ACHN (cell line): ENCODE measurements at regions not wholly inside any gene's neighbourhood (a gene's known extent, or its start where the extent isn't known, plus 50 kb on each side); places are given as distances from the start of the nearest gene placed in this dataset.
"Not testable (repeated sequence)": the region's sequence is repeated elsewhere in the genome, so short reads cannot be mapped to it uniquely, and the experiment has no call there.

Source experiments
- DNase-seq: peaks from one replicate; pipeline ENCODE4 v3.0.0-alpha.2; 2015
- in situ Hi-C: cut with HindIII; loops from 2 replicates; pipeline ENCODE4 v1.10.0; 2017; ENCODE audit warnings: low sequenced_read_pairs, low pct_ligation_motif_present, low pct_unique_long_range_greater_than_20kb

DNA sequence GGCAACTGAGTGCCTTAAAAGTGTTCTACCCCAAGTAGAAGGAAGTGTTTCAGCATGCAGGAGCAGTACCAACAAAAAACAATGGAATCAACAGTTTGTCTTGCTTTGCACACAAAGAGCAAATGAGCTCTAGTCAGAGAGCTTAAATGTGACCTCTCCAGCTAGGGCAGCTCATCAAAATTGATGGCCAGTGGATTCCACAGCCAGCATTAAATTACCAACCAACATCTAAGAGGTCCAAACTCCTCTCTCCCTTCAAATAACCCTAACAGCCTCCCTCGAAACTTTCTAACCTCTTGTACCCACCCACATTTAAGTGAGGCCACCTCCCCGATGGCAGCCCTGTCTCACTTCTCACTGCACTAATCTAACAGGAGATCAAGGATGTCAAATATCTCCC lies 219.9 kb downstream of the CHIC2 start:
- in situ Hi-C loops, result no loop called here

DNA sequence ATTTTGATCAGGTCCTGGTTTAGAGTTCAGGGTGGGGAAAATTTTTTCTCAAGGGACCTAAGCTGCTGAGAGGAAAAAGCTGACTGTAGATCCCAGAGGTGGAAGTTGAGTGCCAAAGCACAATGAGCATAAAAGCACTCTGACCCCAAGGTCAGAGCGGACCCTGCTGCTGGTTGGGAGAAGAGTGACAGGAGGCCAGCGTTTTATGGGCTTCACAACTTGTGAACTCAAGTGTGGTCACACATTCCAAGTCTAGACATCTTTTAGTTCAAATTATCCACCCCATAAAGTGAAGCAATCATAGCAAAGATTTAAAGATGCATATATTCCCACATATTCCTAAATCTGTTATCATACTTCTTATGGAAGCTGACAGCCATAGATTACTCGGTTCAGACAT lies 220.3 kb downstream of the CHIC2 start:
- in situ Hi-C loops, result no loop called here
- no peak for DNase-seq

More for the DNA sequence above, 219.9 kb downstream of the CHIC2 start:
- DNase-seq, result no peak

DNA sequence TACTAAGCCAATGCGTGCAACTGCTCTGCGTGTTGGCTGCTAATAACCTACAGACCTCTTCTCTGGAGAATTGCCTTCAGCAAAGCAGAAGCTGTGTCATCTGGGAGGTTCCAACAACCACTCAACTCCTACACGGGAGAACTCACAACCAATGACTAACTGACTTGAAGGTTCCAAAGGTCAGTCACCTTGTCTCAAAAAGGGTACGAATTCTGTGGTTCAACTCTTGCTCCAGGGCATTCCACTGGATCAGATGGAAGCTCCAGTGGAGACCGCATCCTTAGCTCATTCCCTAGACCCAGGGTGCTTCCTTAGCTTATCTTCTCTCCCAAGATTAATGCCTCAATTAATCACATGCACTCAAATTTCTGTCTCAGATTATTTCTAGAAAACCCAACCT lies 222.7 kb downstream of the CHIC2 start:
- DNase-seq, result no peak
- in situ Hi-C loops, result no loop called here

DNA sequence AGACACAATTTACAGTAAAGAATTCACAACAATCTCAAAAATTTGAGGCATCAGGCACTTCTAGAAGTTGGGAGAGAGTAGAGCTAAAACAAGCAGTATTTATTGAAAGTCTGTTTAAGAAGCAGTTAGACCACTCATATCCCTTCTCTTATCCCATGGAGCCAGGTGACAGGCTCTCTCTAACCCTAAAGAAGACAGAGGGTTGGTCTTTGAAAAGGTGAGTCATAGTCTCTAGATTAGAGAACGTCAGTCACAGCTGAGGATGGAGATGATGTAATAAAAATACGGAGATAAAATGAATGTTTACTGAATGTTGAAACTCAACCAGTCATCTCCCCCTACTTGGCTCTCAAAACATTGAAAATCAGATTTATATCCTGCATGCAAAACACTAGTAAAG lies 223.8 kb downstream of the CHIC2 start:
- DNase-seq, result no peak
- in situ Hi-C loops, result no loop called here

DNA sequence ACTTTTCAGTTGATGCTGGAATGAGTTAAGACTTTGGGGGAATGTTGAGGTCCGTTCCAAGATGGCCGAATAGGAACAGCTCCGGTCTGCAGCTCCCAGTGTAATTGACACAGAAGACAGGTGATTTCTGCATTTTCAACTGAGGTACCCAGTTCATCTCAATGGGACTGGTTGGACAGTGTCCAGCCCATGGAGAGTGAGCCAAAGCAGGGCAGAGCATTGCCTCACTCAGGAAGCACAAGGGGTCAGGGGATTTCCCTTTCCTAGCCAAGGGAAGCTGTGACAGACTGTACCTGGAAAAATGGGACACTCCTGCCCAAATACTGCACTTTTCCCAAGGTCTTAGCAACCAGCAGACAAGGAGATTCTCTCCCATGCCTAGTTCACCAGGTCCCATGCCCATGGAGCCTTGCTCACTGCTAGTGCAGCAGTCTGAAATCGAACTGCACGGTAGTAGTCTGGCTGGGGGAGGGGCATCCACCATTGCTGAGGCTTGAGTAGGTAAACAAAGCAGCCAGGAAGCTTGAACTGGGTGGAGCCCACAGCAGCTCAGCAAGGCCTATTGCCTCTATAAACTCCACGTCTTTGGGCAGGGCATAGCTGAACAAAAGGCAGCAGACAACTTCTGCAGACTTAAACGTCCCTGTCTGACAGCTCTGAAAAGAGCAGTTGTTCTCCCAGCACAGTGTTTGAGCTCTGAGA lies 231.0 kb downstream of the CHIC2 start:
- not testable (repeated sequence) for DNase-seq

DNA sequence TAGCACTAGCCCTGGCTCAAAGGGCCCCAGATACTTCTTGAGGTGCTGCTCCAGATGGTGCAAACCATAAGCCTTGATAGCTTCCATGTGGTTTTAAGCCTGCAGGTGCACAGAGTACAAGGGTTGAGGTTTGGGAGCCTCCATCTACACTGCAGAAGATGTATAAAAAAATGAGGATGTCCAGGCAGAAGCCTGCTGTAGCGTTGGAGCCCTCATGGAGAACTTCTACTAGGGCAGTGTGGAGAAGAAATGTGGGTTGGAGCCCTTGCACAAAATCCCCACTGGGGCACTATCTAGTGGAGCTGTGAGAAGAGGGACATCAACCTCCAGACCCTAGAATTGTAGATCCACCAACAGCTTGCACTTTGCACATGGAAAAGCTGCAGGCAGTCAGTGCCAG lies 231.9 kb downstream of the CHIC2 start:
- in situ Hi-C loops, result no loop called here
- no peak for DNase-seq

More for the DNA sequence above, 231.0 kb downstream of the CHIC2 start:
- in situ Hi-C loops, result not testable (repeated sequence)

DNA sequence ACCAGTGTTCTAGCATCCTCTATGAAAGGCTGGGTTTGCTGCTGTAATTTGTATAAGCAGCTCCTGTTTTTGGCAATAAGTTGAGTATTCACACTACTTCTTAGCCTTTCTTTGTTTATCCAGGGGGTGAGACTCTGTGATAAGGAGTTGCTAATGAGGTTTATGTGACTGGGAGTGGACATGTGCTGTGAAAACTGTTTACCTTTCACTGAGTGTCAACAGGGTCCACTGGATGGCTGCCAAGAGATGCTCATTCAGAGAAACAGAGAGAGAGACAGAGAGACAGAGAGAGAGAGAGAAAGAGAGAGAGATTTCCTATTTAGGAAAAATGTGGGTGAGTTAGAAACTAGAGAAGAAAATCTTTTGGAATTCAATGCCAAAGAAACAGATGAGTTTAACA lies 233.9 kb downstream of the CHIC2 start:
- DNase-seq, result no peak
- in situ Hi-C loops, result no loop called here

DNA sequence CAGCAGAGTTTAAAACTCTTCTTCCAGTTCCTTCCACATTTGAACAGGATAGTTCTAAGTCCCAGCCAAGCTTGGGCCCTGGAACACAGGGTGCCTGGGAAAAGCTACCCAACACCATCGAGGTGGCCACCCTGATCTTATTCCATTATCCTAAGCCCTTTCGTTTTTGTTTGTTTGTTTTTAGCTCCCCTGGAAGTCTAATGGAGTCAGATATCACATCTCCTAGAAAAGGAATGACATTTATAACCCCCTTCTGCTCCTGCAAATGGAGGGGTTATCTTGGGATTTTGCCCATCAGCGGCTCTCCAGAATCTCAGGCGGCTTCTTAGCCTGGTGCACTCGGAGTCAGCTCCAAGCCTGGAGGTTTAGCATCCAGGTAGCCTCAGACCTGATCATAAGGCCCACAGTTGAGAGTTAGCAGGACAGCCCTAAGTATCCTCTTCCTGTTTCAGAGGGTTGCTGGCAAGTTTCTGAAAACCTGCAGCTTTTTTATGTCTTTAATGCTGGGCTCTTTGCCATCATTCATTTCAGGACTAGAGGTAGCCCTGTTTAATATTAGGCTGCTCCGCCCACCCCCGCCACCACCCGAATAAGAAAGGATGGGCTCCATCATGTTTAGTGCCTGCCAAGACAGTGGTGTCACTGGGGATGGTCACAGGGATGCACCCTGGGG lies 230.0 kb upstream of the LNX1 start:
- in situ Hi-C loops, result no loop called here
- no peak for DNase-seq

DNA sequence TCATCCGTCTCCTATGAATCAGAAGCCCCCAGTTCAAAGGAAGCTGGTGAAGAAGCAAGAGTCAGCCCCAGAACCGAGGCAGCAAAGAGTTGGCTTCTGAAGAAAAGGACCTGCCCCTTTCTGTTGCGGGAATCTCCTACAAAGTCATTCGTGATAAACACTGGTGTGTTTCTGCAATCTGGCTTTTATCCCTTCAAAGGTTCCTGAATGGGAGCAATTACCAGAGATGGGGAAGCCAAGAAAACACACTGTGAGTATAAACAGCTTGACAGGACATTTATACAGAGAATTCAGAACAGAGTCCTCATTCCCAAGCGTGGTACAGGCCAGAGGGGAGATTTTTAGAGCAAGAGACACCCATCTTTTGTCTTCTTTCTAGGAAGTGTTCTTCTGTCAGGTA lies 226.8 kb upstream of the LNX1 start:
- in situ Hi-C loops, result no loop called here
- no peak for DNase-seq

DNA sequence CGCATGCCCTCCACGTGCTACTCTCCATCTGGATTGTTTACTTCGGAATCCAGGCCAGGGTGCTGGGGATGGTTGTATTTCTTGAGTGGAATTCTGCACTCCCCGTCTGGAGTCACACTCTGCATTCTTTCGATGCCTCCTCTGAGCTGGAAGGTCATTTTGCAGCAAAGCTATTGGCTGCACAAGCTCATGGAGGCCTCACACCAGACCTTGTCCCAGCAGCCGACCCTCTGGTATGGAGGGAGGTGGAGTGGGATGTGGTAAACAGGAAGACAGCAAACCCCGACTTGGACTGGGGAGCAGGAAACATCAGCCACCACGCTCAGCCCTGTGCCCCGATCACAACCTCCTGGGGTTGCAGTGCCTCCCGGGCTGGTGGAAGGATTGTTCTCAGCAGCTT lies 225.3 kb upstream of the LNX1 start:
- in situ Hi-C loops, result no loop called here
- no peak for DNase-seq

DNA sequence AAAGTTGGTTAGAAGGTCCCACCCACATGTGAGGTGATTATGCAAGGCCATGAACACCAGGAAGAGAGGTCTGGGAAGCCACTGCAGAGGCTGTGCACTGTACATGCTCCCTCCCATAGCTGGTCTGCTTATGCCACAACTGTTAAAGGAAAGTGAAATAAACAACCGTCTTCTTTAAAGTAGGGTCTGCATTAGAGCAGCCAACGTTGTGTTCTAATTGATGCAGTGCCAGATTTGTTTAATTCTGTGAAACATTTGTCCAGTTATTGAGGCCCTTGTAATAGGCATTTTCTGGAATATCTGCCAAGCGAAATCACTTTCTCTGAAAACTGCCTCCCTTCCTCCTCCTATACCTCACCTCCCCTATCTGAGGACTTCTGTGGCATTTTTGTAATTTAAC lies 224.0 kb upstream of the LNX1 start:
- DNase-seq, result no peak
- in situ Hi-C loops, result no loop called here

DNA sequence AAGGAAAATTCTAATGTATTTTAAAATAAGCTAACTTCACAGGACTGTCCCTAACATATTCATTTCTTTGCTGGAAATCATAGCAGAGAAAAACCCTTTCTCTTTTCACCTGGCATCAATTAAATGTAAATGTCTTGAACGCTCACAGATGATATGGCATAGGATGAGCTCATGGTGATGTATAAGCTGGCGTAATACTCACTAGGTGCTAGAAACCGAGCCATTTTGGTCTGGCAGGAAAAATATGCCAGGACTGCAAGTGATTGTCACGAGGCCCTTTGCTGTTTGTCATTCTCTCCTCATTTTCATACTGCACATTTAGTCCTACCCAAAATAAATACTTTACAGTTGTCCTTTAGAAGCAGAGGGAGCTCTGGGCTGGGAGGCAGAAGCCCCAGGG lies 222.7 kb upstream of the LNX1 start:
- in situ Hi-C loops, result no loop called here
- DNase-seq, result no peak

DNA sequence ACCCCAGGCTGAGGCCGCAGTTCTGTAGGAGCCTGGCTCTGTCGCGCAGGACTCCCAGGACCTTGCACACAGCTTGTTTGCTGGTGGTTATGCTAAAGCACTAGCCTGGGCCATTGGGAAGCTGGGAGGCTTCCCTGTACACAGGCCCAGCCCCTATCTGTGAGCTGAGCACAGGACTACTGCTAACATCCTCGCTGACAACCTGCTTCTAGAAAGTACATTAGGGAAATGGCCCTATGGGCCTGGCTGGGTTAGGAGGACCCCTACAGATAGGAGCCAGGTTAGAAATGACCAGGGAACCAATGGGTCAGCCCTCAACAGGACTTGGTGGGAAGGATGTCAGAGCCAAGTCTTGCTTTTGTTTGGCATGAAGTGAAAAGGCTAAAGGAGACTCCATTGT lies 219.4 kb upstream of the LNX1 start:
- in situ Hi-C loops, result no loop called here
- DNase-seq, result no peak

DNA sequence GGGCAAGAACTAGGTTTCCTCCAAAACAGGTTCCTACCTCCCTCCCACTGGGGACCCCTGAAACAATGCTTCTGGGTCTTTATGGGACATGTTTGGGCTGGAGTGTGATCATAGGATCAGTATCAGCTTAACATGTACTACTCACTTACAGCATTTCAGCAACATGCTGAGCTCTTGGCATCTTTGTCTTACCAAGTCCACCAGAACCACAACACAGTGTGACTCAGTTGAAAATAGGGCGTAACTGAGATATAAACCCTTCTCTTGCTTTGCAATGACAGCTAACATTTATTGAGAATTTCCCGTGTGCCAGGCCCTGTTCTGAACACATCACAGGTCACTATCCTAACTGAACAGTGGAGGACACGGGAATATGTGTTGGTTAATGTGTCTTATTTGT lies 218.5 kb upstream of the LNX1 start:
- in situ Hi-C loops, result no loop called here
- no peak for DNase-seq

DNA sequence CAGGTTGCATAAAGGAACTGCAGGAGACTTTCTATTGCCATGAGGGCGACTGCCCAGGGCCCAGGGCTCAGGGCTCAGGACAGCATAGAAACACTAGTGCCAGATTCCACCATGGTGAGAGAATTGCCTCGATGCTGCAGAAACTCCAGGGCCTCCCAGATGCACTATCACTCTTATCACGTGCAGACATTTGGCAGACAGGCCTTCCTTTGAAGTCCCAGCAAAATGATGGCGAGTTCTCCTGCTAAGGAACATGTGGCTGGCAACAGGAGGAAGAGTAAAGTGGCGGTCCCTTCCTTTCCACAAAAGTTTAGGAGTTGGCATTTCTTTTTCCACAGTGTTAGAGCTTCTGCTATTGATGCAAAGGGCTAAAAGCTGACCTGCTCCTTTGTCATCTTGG lies 214.0 kb upstream of the LNX1 start:
- in situ Hi-C loops, result no loop called here
- no peak for DNase-seq

DNA sequence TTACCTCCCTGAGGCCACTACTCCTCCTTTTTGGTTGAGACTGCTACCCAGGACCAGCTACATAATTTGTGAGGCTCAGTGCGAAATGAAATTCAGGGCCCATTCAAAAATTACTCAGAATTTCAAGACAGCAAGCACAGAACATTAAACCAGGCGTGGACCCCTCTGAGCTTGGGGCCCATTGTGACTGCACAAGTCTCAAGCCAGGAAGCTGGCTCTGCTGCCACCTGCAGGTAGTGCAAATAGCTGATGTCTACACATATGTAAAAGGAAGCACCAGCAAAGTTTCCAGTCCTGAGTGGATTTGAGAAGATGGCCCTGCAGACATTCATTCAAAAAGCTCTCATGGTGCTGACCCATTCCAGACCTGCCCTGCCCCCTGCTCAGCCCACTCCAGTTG lies 213.4 kb upstream of the LNX1 start:
- DNase-seq, result peak; percentile 13
- in situ Hi-C loops, result no loop called here

DNA sequence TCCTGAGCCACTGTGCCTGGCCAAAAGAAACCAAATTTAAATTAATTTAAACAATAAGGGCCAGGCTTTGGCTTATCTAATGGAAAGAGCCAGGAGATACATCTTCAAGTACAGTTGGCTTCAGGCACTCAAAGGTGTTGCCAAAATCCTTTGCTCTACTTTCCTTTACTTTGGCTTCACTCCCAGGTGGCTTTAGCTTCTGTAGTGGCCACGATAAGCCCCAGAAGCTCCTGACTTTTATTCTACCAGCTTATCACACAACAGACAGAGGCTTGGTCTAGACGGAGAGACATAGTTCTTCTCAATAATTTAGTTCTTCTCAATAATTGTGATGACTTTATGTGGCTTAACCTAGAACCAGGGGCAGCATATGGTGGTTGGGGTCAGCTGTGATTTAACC lies 211.2 kb upstream of the LNX1 start:
- in situ Hi-C loops, result no loop called here
- no peak for DNase-seq

DNA sequence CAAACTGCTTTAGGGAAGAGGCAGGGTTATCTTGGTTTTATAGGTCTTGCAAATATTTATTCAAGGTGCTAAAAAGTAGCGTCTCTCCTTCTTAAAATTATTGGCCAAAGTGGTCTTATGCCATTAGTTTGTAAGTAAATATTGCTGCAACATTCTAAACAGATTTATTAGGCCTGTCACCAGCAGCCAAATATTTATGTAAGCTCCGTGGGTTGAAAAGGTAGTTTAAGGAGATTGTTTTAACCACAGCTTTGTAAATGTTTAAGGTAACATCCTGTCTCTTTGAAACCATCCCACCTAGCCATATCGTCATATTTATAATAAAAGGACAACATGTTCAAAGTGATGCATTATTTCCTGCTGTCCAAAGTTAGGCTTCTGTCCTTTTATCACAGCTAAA lies 210.1 kb upstream of the LNX1 start:
- DNase-seq, result no peak
- in situ Hi-C loops, result no loop called here

DNA sequence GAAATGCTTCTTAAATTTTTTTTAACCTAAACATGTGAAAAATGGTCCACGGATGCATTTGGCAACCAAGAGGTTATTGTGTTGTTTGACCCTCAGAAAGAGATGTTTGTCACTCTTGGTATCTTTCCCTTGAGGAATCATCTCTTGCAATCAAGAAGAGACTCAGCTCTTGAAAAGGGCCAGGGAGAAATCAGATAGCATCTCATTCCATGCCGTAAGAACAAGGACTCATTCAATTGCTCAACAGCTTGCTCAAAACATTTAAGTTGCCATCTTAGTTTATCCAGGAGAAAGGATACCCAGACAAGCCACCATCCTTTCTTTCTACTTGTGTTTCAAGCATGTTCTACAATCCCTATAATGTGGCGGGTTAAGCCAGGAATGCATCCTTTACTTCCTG lies 209.5 kb upstream of the LNX1 start:
- in situ Hi-C loops, result no loop called here
- DNase-seq, result no peak

DNA sequence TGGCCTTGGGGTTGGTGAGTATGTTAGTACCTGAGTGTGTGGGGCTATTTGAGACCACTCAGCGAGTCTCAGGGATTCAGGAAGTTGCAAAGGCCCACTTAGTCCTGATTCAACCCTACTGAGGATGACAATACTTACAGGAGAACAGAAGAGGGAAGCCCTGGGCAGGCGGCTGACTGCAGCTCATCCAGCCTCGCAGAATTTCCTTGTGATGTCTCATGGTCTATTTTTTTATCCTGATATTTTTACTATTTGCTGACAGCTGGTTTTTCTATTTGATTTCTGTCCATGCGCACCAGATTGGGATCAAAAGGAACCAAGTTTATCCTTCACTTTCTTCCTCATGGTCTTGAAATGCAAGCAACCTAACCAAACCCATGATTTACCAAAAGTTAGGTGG lies 201.8 kb upstream of the LNX1 start:
- in situ Hi-C loops, result no loop called here
- DNase-seq, result no peak
